KMS-11 (cell line): ENCODE measurements at regions not wholly inside any gene's neighbourhood (a gene's known extent, or its start where the extent isn't known, plus 50 kb on each side); places are given as distances from the start of the nearest gene placed in this dataset.

ENCODE experiments used
- H2AFZ ChIP-seq: fragments of 200-600 bp; sonication (generic); 2 replicates; pipeline ENCODE4 v1.6.1; 2016; ENCODE audit warnings: antibody characterized with exemption, mixed run types, low read depth
- H3K27ac ChIP-seq: fragments of 200-600 bp; sonication (generic); 2 replicates; pipeline ENCODE4 v1.6.1; 2016; ENCODE audit warnings: mild to moderate bottlenecking, mixed run types
- H3K27me3 ChIP-seq: fragments of 200-600 bp; sonication (generic); 2 replicates; pipeline ENCODE4 v1.6.1; 2017; ENCODE audit warnings: mild to moderate bottlenecking, low read depth, mixed run types, moderate library complexity; ENCODE audit not compliant: insufficient read depth
- H3K36me3 ChIP-seq: fragments of 200-600 bp; sonication (generic); 2 replicates; pipeline ENCODE4 v1.6.1; 2017; ENCODE audit warnings: mild to moderate bottlenecking, mixed run types; ENCODE audit not compliant: insufficient read depth
- H3K4me1 ChIP-seq: fragments of 200-600 bp; sonication (generic); 2 replicates; pipeline ENCODE4 v1.6.1; 2016; ENCODE audit warnings: mild to moderate bottlenecking, low read depth, mixed run types; ENCODE audit not compliant: poor library complexity, severe bottlenecking
- H3K4me2 ChIP-seq: fragments of 200-600 bp; sonication (generic); 2 replicates; pipeline ENCODE4 v1.7.0; 2016; ENCODE audit warnings: mild to moderate bottlenecking, mixed run types
- H3K4me3 ChIP-seq: fragments of 200-600 bp; sonication (generic); IDR thresholded peaks from 2 replicates; pipeline ENCODE4 v1.6.1; 2017; ENCODE audit warnings: low read depth, low read length, mixed read lengths; ENCODE audit not compliant: insufficient read depth
- H3K79me2 ChIP-seq: fragments of 200-600 bp; sonication (generic); 2 replicates; pipeline ENCODE4 v1.6.1; 2016; ENCODE audit warnings: low read depth, mixed run types; ENCODE audit not compliant: insufficient read depth
- H3K9ac ChIP-seq: fragments of 200-600 bp; sonication (generic); 2 replicates; pipeline ENCODE4 v1.6.1; 2016; ENCODE audit warnings: mild to moderate bottlenecking, mixed run types
- H4K20me1 ChIP-seq: fragments of 200-600 bp; sonication (generic); 2 replicates; pipeline ENCODE4 v1.6.1; 2016; ENCODE audit warnings: mild to moderate bottlenecking, mixed run types; ENCODE audit not compliant: insufficient read depth
- CTCF ChIP-seq: fragments of 200-600 bp; sonication (generic); conservative IDR thresholded peaks from 2 replicates; pipeline ENCODE4 v1.6.1; 2017; ENCODE audit warnings: low read depth, mild to moderate bottlenecking, antibody characterized with exemption, low read length, moderate library complexity, mixed read lengths

DNA sequence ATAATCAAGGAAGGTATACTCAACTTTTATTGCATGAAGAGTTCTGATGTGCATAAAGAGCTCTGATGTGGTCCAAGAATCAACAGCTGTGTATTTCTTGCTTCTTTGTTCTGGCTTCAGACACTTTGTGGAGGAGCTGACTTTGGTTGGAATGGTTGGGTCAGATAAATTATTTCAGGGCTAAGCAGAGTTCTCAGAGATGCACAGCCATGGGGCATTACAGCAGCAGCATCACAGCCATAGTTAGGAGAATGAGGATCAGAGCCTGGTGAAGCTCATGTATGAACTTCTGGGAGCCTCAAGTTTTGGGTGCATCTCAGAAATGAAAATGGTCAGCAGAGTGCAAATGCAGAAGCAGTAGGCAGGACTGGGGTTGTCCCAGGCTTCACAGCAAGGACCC, 267.4 kb upstream of the RUNX1 start:
- no peak overlapping the region for H3K27ac ChIP-seq
- H3K79me2 ChIP-seq = no peaks in the 10 kb centered on the region
- H4K20me1 ChIP-seq = no peaks in the 10 kb centered on the region
- no peaks in the 10 kb centered on the region for H3K36me3 ChIP-seq
- no peak overlapping the region for H3K4me2 ChIP-seq
- no peak overlapping the region for H3K9ac ChIP-seq
- TF ChIP-seq CTCF = no peak
- no peak overlapping the region for H3K4me3 ChIP-seq
- H3K4me1 ChIP-seq = no peaks in the 10 kb centered on the region
- H2AFZ ChIP-seq = no peak overlapping the region
- no peaks in the 10 kb centered on the region for H3K27me3 ChIP-seq

- Histone ChIP-seq H3K27ac (no peak overlapping the region), H3K27me3 (no peaks in the 10 kb centered on the region), H3K4me3 (no peak overlapping the region), H3K79me2 (no peaks in the 10 kb centered on the region), H3K36me3 (no peaks in the 10 kb centered on the region), H3K4me1 (no peaks in the 10 kb centered on the region), H2AFZ (no peak overlapping the region), H3K9ac (no peak overlapping the region), H3K4me2 (no peak overlapping the region), H4K20me1 (no peaks in the 10 kb centered on the region)
- TF ChIP-seq CTCF = no peak
These were observed 265.9 kb upstream of the RUNX1 start for GRCh38 chr21:35314857-35315582.

DNA sequence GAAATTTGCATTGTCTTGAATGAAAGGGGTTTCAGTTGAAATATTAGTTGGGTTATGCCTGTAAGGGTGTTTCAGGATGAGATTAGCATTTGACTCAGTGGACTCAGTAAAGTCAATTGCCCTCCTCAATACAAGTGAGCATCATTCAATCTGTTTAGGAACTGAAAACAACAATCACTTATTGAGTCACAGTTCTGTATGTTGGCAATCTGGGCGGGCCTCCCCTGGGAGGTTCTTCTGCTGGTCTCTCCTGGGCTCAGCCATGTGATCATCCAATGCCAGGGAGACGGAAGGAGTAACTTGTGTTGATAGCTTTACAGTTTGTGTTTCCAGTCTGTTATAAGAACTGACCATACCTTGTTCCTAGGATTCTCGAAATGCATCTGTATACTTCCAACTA, 262.9 kb upstream of the RUNX1 start:
- H3K27ac ChIP-seq = no peak overlapping the region
- H3K79me2 ChIP-seq = no peaks in the 10 kb centered on the region
- H3K9ac ChIP-seq = no peak overlapping the region
- no peaks in the 10 kb centered on the region for H4K20me1 ChIP-seq
- H3K4me2 ChIP-seq = no peak overlapping the region
- no peak overlapping the region for H3K4me3 ChIP-seq
- no peaks in the 10 kb centered on the region for H3K27me3 ChIP-seq
- no peaks in the 10 kb centered on the region for H3K4me1 ChIP-seq
- H3K36me3 ChIP-seq = no peaks in the 10 kb centered on the region
- no peak for TF ChIP-seq CTCF
- no peak overlapping the region for H2AFZ ChIP-seq

- no peaks in the 10 kb centered on the region for H3K36me3 ChIP-seq
- no peak overlapping the region for H3K4me3 ChIP-seq
- H3K4me2 ChIP-seq = no peak overlapping the region
- H3K27me3 ChIP-seq = no peaks in the 10 kb centered on the region
- H3K79me2 ChIP-seq = no peaks in the 10 kb centered on the region
- H3K27ac ChIP-seq = no peak overlapping the region
- H2AFZ ChIP-seq = no peak overlapping the region
- TF ChIP-seq CTCF = no peak
- H3K4me1 ChIP-seq = no peaks in the 10 kb centered on the region
- H4K20me1 ChIP-seq = no peaks in the 10 kb centered on the region
- no peak overlapping the region for H3K9ac ChIP-seq
These were observed 260.2 kb upstream of the RUNX1 start for GRCh38 chr21:35309316-35309715.
